ENCODE measurements at regions not wholly inside any gene's neighbourhood (a gene's known extent, or its start where the extent isn't known, plus 50 kb on each side); places are given as distances from the start of the nearest gene placed in this dataset.
A peak's percentile ranks its signal among the peaks of the same experiment; 100 is the strongest.
"Not testable (repeated sequence)": the region's sequence is repeated elsewhere in the genome, so short reads cannot be mapped to it uniquely, and the experiment has no call there.

GRCh38 chr6:56789342-56789741, 146.7 kb upstream of the DST start:
- no peak overlapping the region for H3K4me3 Mint-ChIP-seq
- H3K27me3 ChIP-seq (ENCODE audit: control insufficient read depth, insufficient read depth, low read length, poor library complexity, severe bottlenecking), result no peaks in the 10 kb centered on the region

DNA sequence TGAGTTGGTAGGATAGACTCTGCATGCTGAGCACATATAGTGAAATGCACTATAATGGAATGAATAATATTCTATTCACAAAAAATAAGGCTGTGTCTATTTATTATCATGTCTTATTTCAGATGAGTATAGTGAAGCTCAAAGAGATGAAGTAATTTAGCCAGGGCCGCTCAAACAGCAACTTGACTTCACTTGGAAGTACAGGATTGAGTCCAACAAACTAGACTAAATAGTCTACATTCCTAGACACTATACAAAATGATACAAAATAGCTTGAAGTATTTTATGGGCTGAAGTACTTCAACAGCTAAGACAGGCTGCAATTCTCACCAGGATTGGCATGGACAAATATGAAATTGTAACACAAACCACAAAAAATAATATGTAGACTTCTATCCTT, 144.5 kb upstream of the DST start:
- 85 to 100% methylated on average over 1 of the region's 1 CpG for WGBS, 2 experiments (ENCODE audit: insufficient coverage in 1 of 2, insufficient read length in 1 of 2)
- no peak overlapping the region for H3K4me3 Mint-ChIP-seq

More at GRCh38 chr6:56789342-56789741, 146.7 kb upstream of the DST start:
- H3K27me3 Mint-ChIP-seq (ENCODE audit: insufficient read depth), result no peaks in the 10 kb centered on the region
- peaks cover 13% of the 10 kb centered on the region for H3K9me3 Mint-ChIP-seq
- Histone ChIP-seq H3K9ac (ENCODE audit: extremely low read depth, low read length, poor library complexity, severe bottlenecking) (no peak overlapping the region), H3K27ac (ENCODE audit: low read depth, low read length) (no peak overlapping the region), H3K4me1 (ENCODE audit: control insufficient read depth, insufficient read depth, low read length) (peaks cover 7% of the 10 kb centered on the region), H3K4me3 (ENCODE audit: low read length) (no peak overlapping the region), H3K9me3 (ENCODE audit: control insufficient read depth, low read length) (peaks cover 8% of the 10 kb centered on the region), H3K36me3 (ENCODE audit: control insufficient read depth, insufficient read depth, low read length) (peaks cover 8% of the 10 kb centered on the region)
- TF ChIP-seq, protein P1, sequence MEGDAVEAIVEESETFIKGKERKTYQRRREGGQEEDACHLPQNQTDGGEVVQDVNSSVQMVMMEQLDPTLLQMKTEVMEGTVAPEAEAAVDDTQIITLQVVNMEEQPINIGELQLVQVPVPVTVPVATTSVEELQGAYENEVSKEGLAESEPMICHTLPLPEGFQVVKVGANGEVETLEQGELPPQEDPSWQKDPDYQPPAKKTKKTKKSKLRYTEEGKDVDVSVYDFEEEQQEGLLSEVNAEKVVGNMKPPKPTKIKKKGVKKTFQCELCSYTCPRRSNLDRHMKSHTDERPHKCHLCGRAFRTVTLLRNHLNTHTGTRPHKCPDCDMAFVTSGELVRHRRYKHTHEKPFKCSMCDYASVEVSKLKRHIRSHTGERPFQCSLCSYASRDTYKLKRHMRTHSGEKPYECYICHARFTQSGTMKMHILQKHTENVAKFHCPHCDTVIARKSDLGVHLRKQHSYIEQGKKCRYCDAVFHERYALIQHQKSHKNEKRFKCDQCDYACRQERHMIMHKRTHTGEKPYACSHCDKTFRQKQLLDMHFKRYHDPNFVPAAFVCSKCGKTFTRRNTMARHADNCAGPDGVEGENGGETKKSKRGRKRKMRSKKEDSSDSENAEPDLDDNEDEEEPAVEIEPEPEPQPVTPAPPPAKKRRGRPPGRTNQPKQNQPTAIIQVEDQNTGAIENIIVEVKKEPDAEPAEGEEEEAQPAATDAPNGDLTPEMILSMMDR (conservative IDR thresholded peaks at IDR 0.05), result no peak
- H3K27ac Mint-ChIP-seq, result no peak overlapping the region
- H3K36me3 Mint-ChIP-seq (ENCODE audit: low read depth), result peaks cover 18% of the 10 kb centered on the region
- 71 to 92% methylated on average over 1 of the region's 1 CpG for WGBS, 2 experiments (ENCODE audit: insufficient coverage in 1 of 2, insufficient read length in 1 of 2)
- no peak for DNase-seq
- H3K4me1 Mint-ChIP-seq, result peaks cover 20% of the 10 kb centered on the region

DNA sequence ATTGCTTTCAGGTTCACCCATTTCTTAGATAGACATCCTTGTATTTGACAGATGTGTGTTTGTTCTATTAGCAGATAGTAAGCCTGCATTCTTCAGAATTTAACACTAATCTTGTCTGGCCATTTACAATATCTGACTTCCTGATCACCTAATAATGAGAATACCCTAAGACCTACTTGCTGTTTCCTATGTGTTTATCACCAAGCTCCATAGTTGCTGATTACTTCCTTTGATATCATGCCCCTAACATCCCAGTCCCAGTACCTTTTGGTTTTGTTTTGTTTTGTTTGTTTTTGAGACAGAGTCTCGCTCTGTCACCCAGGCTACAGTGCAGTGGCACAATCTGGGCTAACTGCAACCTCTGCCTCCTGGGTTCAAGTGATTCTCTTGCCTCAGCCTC, 143.6 kb upstream of the DST start:
- Mint-ChIP-seq H3K36me3 (ENCODE audit: low read depth) (peaks cover 22% of the 10 kb centered on the region), H3K27me3 (ENCODE audit: insufficient read depth) (no peaks in the 10 kb centered on the region), H3K27ac (no peak overlapping the region), H3K4me3 (no peak overlapping the region), H3K9me3 (peaks cover 28% of the 10 kb centered on the region), H3K4me1 (peaks cover 13% of the 10 kb centered on the region)
- TF ChIP-seq, protein P1 (conservative IDR thresholded peaks at IDR 0.05), result no peak
- 96% methylated on average over 1 of the region's 1 CpG; no CpG with 5 or more reads in 1 of the 2 experiments for WGBS, 2 experiments (ENCODE audit: insufficient coverage in 1 of 2, insufficient read length in 1 of 2)
- no peak overlapping the region for H3K9ac ChIP-seq (ENCODE audit: extremely low read depth, low read length, poor library complexity, severe bottlenecking)
- peaks cover 4% of the 10 kb centered on the region for H3K4me1 ChIP-seq (ENCODE audit: control insufficient read depth, insufficient read depth, low read length)
- H3K27ac ChIP-seq (ENCODE audit: low read depth, low read length), result no peak overlapping the region
- H3K9me3 ChIP-seq (ENCODE audit: control insufficient read depth, low read length), result peaks cover 8% of the 10 kb centered on the region
- no peak overlapping the region for H3K4me3 ChIP-seq (ENCODE audit: low read length)
- no peak for DNase-seq
- H3K36me3 ChIP-seq (ENCODE audit: control insufficient read depth, insufficient read depth, low read length), result peaks cover 8% of the 10 kb centered on the region
- H3K27me3 ChIP-seq (ENCODE audit: control insufficient read depth, insufficient read depth, low read length, poor library complexity, severe bottlenecking), result no peaks in the 10 kb centered on the region

More for the DNA sequence above, 144.5 kb upstream of the DST start:
- Mint-ChIP-seq H3K27ac (no peak overlapping the region), H3K36me3 (ENCODE audit: low read depth) (peaks cover 25% of the 10 kb centered on the region), H3K27me3 (ENCODE audit: insufficient read depth) (no peaks in the 10 kb centered on the region), H3K9me3 (peaks cover 24% of the 10 kb centered on the region), H3K4me1 (peaks cover 16% of the 10 kb centered on the region)
- Histone ChIP-seq H3K9me3 (ENCODE audit: control insufficient read depth, low read length) (peaks cover 8% of the 10 kb centered on the region), H3K27me3 (ENCODE audit: control insufficient read depth, insufficient read depth, low read length, poor library complexity, severe bottlenecking) (no peaks in the 10 kb centered on the region), H3K9ac (ENCODE audit: extremely low read depth, low read length, poor library complexity, severe bottlenecking) (no peak overlapping the region), H3K27ac (ENCODE audit: low read depth, low read length) (no peak overlapping the region), H3K4me1 (ENCODE audit: control insufficient read depth, insufficient read depth, low read length) (peaks cover 4% of the 10 kb centered on the region), H3K4me3 (ENCODE audit: low read length) (no peak overlapping the region), H3K36me3 (ENCODE audit: control insufficient read depth, insufficient read depth, low read length) (peaks cover 8% of the 10 kb centered on the region)
- TF ChIP-seq, protein P1 (conservative IDR thresholded peaks at IDR 0.05), result no peak
- DNase-seq, result no peak

- H3K4me1 ChIP-seq (ENCODE audit: control insufficient read depth, insufficient read depth, low read length); H3K9ac ChIP-seq (ENCODE audit: extremely low read depth, low read length, poor library complexity, severe bottlenecking); H3K27me3 ChIP-seq (ENCODE audit: control insufficient read depth, insufficient read depth, low read length, poor library complexity, severe bottlenecking); H3K4me1 Mint-ChIP-seq; H3K4me3 ChIP-seq (ENCODE audit: low read length); H3K9me3 ChIP-seq (ENCODE audit: control insufficient read depth, low read length); DNase-seq; H3K27me3 Mint-ChIP-seq (ENCODE audit: insufficient read depth); H3K27ac ChIP-seq (ENCODE audit: low read depth, low read length); H3K36me3 ChIP-seq (ENCODE audit: control insufficient read depth, insufficient read depth, low read length): not testable (repeated sequence)
- Mint-ChIP-seq H3K9me3 (peaks cover 32% of the 10 kb centered on the region), H3K36me3 (ENCODE audit: low read depth) (peaks cover 22% of the 10 kb centered on the region), H3K27ac (peak overlapping the region; percentile 91), H3K4me3 (peak overlapping the region; percentile 72)
- 94 to 96% methylated on average over 11 to 19 of the region's 19 CpGs for WGBS, 2 experiments (ENCODE audit: insufficient coverage in 1 of 2, insufficient read length in 1 of 2)
These were observed 142.8 kb upstream of the DST start for GRCh38 chr6:56785536-56785935.

- WGBS, 2 experiments (ENCODE audit: insufficient coverage in 1 of 2, insufficient read length in 1 of 2), result no CpG with 5 or more reads among the region's 2 CpGs
- peaks cover 19% of the 10 kb centered on the region for H3K36me3 Mint-ChIP-seq (ENCODE audit: low read depth)
- H3K9me3 ChIP-seq (ENCODE audit: control insufficient read depth, low read length), result not testable (repeated sequence)
These were observed 137.4 kb upstream of the DST start for GRCh38 chr6:56780109-56780508.

More at GRCh38 chr6:56780109-56780508, 137.4 kb upstream of the DST start:
- not testable (repeated sequence) for DNase-seq; H3K27me3 ChIP-seq (ENCODE audit: control insufficient read depth, insufficient read depth, low read length, poor library complexity, severe bottlenecking); H3K27ac ChIP-seq (ENCODE audit: low read depth, low read length); H3K36me3 ChIP-seq (ENCODE audit: control insufficient read depth, insufficient read depth, low read length); H3K9ac ChIP-seq (ENCODE audit: extremely low read depth, low read length, poor library complexity, severe bottlenecking); H3K27ac Mint-ChIP-seq; H3K4me3 ChIP-seq (ENCODE audit: low read length); H3K4me3 Mint-ChIP-seq; H3K4me1 ChIP-seq (ENCODE audit: control insufficient read depth, insufficient read depth, low read length); H3K27me3 Mint-ChIP-seq (ENCODE audit: insufficient read depth)
- Mint-ChIP-seq H3K4me1 (peaks cover 10% of the 10 kb centered on the region), H3K9me3 (peaks cover 38% of the 10 kb centered on the region)
